ENCODE measurements at regions not wholly inside any gene's neighbourhood (a gene's known extent, or its start where the extent isn't known, plus 50 kb on each side); places are given as distances from the start of the nearest gene placed in this dataset.
"Not testable (repeated sequence)": the region's sequence is repeated elsewhere in the genome, so short reads cannot be mapped to it uniquely, and the experiment has no call there.

GRCh38 chrY:10627116-10627515, 1099.4 kb downstream of the TSPY10 start:
- Histone ChIP-seq H3K9me3 (replicated peaks in 1 of 3) (no peaks in the 10 kb centered on the region), H3K4me3 (no peak overlapping the region), H3K36me3 (replicated peaks in 1 of 2) (no peaks in the 10 kb centered on the region), H3K27me3 (no peaks in the 10 kb centered on the region), H3K27ac (no peak overlapping the region), H3K4me1 (replicated peaks in 1 of 2) (no peaks in the 10 kb centered on the region)
- no peak for TF ChIP-seq CTCF (IDR thresholded peaks at IDR 0.05)
- no peak for TF ChIP-seq POLR2A (IDR thresholded peaks at IDR 0.05)
- no peak for DNase-seq
- 47 to 59% methylated on average over 3 of the region's 3 CpGs; no CpG with 5 or more reads in 2 of the 4 donors for WGBS, 4 donors
- intact Hi-C loops (cut with DNase I): no loop called here

GRCh38 chrY:10648813-10649212, 1121.1 kb downstream of the TSPY10 start:
- H3K27ac ChIP-seq; H3K27me3 ChIP-seq; H3K36me3 ChIP-seq (replicated peaks in 1 of 2); H3K9me3 ChIP-seq (replicated peaks in 1 of 3); DNase-seq; intact Hi-C loops (cut with DNase I); H3K4me3 ChIP-seq; H3K4me1 ChIP-seq (replicated peaks in 1 of 2): not testable (repeated sequence)
- WGBS, 4 donors: 89% methylated on average over 2 of the region's 4 CpGs; no CpG with 5 or more reads in 3 of the 4 donors

- H3K36me3 ChIP-seq (replicated peaks in 1 of 2); H3K9me3 ChIP-seq (replicated peaks in 1 of 3); H3K27ac ChIP-seq; H3K27me3 ChIP-seq; H3K4me1 ChIP-seq (replicated peaks in 1 of 2); intact Hi-C loops (cut with DNase I); H3K4me3 ChIP-seq: not testable (repeated sequence)
- 80 to 81% methylated on average over 3 of the region's 3 CpGs; no CpG with 5 or more reads in 2 of the 4 donors for WGBS, 4 donors
- peak in 1 of 7 donors; percentile 3 for DNase-seq
Observed at GRCh38 chrY:10657120-10657519, 1129.4 kb downstream of the TSPY10 start.

GRCh38 chrY:10666785-10667184, 1139.1 kb downstream of the TSPY10 start:
- no peak for DNase-seq
- Histone ChIP-seq H3K27ac (no peak overlapping the region), H3K9me3 (replicated peaks in 1 of 3) (no peaks in the 10 kb centered on the region), H3K36me3 (replicated peaks in 1 of 2) (no peaks in the 10 kb centered on the region), H3K4me3 (no peak overlapping the region), H3K4me1 (replicated peaks in 1 of 2) (no peaks in the 10 kb centered on the region), H3K27me3 (no peaks in the 10 kb centered on the region)
- WGBS, 4 donors: 17 to 60% (median 40%) methylated on average over 5 to 9 of the region's 9 CpGs; no CpG with 5 or more reads in 1 of the 4 donors
- intact Hi-C loops (cut with DNase I): no loop called here
- no peak for TF ChIP-seq POLR2A (IDR thresholded peaks at IDR 0.05)
- TF ChIP-seq CTCF (IDR thresholded peaks at IDR 0.05): no peak

DNA sequence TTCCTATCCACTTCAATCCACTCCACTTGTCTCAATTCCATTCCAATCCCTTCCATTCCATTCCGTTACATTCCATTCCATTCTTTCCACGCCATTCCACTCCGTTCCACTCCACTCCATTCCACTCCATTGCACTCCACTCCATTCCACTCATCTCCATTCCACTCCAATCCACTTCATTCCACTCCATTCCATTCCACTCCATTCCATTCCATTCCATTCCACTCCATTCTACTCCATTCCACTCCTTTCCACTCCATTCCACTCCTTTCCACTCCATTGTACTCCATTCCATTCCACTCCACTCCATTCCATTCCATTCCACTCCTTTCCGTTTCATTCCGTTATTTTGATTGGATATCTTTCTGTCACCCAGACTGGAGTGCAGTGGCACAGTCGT, 1158.7 kb downstream of the TSPY10 start:
- intact Hi-C loops (cut with DNase I): no loop called here
- no peak overlapping the region for H3K27ac ChIP-seq
- WGBS, 4 donors: 39 to 45% methylated on average over 6 of the region's 6 CpGs; no CpG with 5 or more reads in 2 of the 4 donors
- H3K27me3 ChIP-seq: no peaks in the 10 kb centered on the region
- TF ChIP-seq POLR2A (IDR thresholded peaks at IDR 0.05) (no peak), CTCF (IDR thresholded peaks at IDR 0.05) (no peak)
- no peak overlapping the region for H3K4me3 ChIP-seq
- H3K4me1 ChIP-seq (replicated peaks in 1 of 2): no peaks in the 10 kb centered on the region
- DNase-seq: no peak
- no peaks in the 10 kb centered on the region for H3K9me3 ChIP-seq (replicated peaks in 1 of 3)
- H3K36me3 ChIP-seq (replicated peaks in 1 of 2): no peaks in the 10 kb centered on the region
